ENCODE measurements at regions not wholly inside any gene's neighbourhood (a gene's known extent, or its start where the extent isn't known, plus 50 kb on each side); places are given as distances from the start of the nearest gene placed in this dataset.

DNA sequence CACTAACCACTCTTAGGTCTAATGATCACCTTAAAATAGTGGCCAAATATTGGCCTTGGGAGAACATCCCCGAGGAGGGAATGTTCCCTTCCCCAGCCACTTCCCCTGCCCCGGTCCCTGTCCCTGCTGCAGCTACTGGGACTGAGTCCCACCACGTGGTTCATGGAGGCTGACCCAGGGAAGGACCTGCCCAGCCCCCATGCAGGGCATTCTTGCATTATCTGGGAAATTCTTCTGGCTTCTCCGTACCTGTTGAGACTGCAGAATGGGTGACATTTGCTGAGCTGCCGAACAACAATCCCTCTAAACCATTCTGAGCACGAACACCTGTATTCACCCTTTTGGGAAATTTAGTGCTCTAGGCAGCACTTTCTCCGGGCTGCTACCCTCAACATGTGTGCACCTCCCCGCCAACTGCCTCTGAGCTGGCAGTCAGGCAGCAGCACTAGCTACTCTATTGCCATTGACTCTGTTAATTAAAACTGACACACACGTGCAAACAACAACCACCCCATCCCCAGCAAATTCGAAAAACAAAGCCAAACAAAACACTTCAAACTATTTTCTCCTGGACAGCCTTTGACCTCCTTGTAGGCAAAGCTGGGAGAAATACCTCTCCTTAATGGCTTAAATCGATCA lies 567.4 kb upstream of the MKI67 start:
- TF ChIP-seq, protein P1, sequence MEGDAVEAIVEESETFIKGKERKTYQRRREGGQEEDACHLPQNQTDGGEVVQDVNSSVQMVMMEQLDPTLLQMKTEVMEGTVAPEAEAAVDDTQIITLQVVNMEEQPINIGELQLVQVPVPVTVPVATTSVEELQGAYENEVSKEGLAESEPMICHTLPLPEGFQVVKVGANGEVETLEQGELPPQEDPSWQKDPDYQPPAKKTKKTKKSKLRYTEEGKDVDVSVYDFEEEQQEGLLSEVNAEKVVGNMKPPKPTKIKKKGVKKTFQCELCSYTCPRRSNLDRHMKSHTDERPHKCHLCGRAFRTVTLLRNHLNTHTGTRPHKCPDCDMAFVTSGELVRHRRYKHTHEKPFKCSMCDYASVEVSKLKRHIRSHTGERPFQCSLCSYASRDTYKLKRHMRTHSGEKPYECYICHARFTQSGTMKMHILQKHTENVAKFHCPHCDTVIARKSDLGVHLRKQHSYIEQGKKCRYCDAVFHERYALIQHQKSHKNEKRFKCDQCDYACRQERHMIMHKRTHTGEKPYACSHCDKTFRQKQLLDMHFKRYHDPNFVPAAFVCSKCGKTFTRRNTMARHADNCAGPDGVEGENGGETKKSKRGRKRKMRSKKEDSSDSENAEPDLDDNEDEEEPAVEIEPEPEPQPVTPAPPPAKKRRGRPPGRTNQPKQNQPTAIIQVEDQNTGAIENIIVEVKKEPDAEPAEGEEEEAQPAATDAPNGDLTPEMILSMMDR (IDR thresholded peaks at IDR 0.05), result no peak
- no peak for TF ChIP-seq POLR2A (IDR thresholded peaks at IDR 0.05)

Data from ovary (tissue), 3 donors.